ENCODE measurements at regions not wholly inside any gene's neighbourhood (a gene's known extent, or its start where the extent isn't known, plus 50 kb on each side); places are given as distances from the start of the nearest gene placed in this dataset.

DNA sequence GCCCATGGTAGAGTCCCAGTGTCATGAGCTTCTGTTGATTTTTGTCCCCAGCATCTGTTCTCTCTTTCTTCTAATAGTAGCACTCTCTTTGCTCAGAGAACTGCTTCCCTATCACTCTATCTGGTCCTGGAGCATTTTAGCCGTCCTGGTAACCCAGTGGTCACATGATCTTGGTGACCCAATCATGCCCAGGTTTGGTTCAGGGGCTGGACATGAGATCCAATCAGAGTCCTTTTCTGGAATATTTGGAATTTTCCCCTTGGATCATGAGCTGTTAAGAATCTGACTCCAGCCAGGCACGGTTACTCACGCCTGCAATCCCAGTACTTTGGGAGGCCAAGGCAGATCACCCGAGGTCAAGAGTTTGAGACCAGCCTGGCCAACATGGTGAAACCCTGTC is 197.0 kb downstream of the RAB11FIP4 start (continued):
- TF ChIP-seq CBX8 (IDR thresholded peaks at IDR 0.05; ENCODE audit: borderline replicate concordance, low read depth, low read length) (no peak), SAP30 (IDR thresholded peaks at IDR 0.05; ENCODE audit: insufficient read depth, insufficient replicate concordance, low read length) (no peak), POLR2AphosphoS5 (IDR thresholded peaks at IDR 0.05; ENCODE audit: low read depth, low read length) (no peak), SP1 (IDR thresholded peaks at IDR 0.05; ENCODE audit: low read depth, low read length) (no peak)

All from H1 (cell line).